ENCODE measurements at regions not wholly inside any gene's neighbourhood (a gene's known extent, or its start where the extent isn't known, plus 50 kb on each side); places are given as distances from the start of the nearest gene placed in this dataset.
"Not testable (repeated sequence)": the region's sequence is repeated elsewhere in the genome, so short reads cannot be mapped to it uniquely, and the experiment has no call there.

DNA sequence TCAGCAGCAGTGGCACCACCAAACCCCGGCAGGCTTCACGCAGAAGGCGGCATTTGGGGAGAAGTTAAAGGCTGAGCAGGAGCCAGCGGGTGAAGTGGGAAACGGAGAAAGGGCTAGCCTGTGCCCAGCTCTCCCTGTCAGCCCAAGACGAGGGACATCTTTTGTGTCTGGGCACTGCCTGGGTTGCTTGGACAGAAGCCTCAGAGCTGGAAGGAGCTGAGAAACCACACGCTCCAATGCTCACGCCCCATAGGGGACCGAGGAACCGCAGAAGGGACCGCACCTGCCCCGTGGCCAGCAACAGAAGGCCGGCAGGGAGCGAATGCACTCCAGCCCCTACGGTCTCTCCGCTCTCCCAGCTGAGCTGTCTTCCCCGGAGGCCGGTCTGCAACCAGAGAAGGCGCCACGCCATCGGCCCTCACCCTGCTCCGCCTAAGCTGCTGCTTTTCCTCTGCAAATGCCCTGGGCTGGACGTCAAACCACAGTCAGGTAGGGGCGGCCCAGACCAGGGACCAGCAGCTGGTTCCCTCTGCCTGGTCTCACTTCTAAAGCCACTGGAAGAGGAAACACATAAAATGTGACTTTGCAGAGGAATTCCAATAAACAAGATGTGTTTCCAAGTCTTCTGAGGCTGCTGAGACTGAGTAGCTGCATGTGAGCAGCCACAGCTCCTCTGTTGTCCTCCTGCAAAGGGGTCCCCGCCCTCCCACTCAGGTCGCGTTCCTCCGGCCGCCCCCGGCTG is 182.4 kb upstream of the ZNF469 start:
- in situ Hi-C loops (cut with HindIII; ENCODE audit: low sequenced_read_pairs): not testable (repeated sequence)

- in situ Hi-C loops (cut with HindIII; ENCODE audit: low sequenced_read_pairs): no loop called here
Measured at GRCh38 chr16:88200896-88201185, 181.9 kb upstream of the ZNF469 start.

DNA sequence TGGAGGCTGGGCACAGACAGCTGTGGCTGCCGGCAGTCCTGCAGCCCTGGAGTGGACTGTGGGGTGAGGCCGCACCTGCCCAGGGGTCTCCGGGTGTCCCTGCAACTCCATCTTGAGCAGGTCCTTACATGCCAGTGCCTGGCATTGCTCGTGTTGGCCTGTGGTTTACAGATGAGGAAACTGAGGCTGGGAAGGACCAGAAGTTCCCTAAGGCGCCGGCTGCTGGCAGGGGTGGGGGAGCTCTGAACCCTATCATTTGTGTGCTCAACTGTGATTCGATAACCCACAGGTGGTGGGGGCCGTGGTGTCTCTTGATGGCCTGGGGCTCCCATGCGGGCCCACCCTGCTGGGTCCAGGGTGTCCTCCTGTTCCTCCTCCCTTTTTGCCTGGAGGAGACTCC is 181.1 kb upstream of the ZNF469 start:
- in situ Hi-C loops (cut with HindIII; ENCODE audit: low sequenced_read_pairs): not testable (repeated sequence)

DNA sequence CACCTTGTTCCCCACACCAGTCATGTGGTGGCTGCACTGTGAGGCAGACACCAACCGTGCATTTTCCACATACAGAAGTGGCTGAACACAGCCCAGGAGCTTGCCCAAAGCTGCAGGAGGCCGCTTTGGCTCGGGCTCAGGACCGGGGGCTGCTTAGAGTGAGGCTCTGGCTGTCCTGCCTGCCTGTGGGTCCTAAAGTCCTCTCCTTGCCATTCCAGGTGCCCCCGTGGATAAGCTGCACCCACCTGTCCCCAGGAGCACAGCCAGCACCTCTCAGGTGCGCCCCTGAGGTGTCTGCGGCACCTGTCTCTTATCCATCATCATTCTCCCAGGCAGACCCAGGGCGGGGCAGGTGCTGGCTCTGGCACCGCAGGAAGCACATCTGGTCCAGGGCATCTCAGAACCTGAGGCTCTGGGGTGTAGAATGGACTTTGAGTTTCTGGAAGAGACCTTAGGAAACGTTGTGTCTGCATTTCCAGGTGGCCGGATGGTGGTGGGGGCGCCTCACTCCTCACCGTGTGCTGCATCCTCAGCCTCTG is 180.5 kb upstream of the ZNF469 start:
- in situ Hi-C loops (cut with HindIII; ENCODE audit: low sequenced_read_pairs): no loop called here

DNA sequence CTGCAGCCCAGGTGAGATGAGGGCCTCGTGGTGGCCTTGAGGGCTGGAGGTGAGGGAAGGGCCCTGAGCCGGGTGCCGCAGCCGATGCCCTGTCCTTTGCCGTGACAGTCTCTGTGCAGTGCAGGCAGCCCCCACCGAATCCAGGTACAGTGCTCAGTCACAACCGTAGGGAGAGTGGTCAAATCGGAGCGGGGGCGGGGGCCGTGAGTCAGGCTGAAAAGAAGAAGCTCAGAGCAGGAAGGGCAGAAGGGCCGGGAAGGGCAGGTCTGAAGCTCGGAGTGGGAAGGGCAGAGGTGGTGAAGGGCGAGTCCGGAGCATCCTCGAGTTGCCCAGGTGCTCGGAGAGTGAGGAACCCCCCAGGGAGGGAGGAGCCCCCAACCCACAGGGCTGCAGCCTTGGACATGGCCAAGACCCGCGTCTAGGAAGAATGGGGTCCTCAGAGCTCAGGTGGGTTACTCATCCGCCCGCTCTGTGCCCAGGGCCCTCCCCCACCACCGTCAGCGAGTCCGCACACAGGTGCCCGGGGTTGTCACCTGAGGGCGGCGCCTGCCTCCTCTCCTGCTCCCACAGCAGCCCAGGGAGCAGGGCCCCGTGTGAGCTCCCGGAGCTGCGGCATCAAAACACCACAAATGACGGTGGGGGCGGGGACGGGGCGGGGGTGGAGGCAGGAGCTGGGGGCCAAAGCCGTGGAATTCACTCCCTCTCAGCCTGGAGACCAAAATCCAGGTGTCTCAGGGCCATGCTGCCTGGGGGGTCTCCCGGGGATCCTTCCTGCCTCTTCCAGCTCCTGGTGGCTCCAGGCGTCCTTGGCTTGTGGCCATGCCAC is 179.7 kb upstream of the ZNF469 start:
- in situ Hi-C loops (cut with HindIII; ENCODE audit: low sequenced_read_pairs): not testable (repeated sequence)

DNA sequence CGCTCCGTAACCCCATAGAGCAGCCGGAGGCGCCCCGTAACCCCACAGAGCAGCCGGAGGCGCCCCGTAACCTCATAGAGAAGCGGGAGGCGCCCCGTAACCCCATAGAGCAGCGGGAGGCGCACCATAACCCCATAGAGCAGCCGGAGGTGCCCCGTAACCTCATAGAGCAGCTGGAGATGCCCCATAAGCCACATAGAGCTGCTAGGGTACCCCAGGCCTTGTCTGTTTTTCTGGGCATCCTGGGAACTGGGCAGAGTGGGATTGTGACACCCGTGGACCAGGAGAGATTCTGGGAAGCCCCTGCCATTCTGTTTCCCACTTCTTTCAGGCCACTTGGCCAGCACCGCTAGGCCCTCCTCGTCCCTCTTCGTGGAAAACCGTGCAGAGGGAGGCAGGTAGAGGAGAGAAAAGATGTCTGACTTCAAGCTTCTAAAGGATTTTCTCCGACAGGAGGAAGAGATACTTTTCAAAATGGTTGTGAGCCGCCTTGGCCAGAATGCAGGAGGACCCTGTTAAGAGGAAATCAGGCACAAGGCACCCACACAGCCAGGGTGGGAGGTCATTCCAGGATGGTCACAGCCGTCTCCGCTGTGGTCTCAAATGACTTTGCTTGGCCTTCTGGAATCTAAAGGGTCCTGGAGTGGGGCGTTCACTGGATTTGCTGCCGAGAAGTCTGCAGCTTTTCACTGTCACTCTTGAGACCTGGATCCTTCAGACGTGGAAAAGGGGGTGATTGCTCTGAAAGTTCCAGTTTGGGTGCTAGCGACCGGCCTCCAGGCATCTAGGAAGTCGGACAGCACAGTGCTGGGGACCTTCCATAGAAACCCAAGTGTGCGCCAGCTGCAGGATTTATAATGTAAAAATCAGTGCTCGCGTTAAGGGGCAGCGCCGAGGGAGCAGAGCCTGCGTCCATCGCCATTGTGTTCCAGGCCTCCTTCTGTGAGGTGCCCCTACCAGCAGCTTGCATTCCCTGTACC is 178.3 kb upstream of the ZNF469 start:
- in situ Hi-C loops (cut with HindIII; ENCODE audit: low sequenced_read_pairs): not testable (repeated sequence)

DNA sequence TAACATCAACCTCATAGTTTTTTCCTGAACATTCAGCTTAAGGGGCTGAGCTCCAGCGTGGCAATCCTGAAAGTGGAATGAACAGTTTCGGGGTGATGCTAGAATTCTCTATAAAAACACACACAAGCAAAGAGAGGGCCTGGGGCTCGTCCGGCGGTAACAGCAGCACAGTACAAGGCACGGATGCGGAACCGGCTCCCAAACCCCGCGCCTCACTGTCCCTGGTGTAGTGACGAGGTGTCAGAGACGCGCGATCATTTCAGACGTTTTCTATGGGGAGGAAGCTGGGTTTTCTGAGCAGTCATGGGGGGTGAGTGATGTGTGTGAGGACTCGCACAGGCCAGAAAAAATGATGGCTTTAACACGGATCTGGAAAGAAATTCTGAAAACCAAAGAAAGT is 177.3 kb upstream of the ZNF469 start:
- in situ Hi-C loops (cut with HindIII; ENCODE audit: low sequenced_read_pairs): not testable (repeated sequence)

DNA sequence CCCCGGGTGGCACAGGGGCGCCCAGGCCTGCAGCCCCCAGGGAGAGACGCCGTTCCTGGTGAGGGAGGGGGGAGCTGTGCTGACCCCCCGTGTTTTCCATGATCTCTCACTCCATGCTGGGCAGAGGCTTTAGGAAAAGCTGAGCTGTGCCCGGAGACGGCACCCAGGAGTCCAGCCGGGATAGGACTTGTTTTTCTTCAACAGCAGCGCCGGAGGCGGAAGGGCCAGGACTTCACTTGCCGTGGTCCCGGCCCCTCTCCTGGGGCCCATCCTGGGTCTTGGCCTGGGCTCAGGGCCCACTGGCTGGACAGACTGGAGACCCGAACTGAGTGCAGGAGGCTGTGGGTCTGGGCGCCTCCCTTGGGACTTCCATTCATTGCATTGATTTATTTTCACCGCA is 176.8 kb upstream of the ZNF469 start:
- in situ Hi-C loops (cut with HindIII; ENCODE audit: low sequenced_read_pairs): not testable (repeated sequence)

DNA sequence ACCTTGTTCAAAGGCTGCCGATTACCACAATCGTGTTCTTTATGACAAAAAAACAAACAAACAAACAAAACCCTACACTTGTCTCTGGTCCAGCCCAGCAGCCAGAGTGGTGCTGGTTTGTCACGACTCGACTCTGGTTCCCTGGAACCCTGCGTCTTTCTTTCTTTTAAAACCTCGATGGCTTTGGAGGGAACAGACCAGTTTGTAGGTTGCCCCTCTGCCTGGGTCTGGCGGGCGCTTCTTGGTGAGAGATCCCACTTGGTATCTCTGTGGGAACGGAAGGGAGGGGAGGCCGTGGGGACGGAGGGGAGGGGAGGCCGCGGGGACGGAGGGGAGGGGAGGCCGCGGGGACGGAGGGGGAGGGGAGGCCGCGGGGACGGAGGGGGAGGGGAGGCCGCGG is 176.2 kb upstream of the ZNF469 start:
- in situ Hi-C loops (cut with HindIII; ENCODE audit: low sequenced_read_pairs): not testable (repeated sequence)

- in situ Hi-C loops (cut with HindIII; ENCODE audit: low sequenced_read_pairs): no loop called here
Measured at GRCh38 chr16:88208112-88208511, 174.6 kb upstream of the ZNF469 start.

DNA sequence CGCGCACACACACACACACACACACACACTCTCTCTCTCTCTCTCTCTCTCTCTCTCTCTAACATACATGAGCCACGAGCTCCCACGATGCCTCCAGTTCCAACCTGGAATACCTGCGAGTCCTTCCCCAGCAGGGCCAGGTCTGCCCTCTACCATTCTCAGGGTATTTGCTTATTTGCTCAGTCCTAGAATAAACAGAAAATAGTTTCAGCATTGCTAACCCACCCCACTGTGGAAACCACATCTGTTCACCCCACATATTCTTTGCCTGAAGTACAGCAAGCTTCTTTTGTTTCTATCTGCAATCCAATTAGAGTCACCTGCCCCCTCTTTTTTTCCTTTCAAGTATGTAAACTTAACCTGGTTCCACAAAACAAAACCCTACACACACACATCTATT is 174.0 kb upstream of the ZNF469 start:
- in situ Hi-C loops (cut with HindIII; ENCODE audit: low sequenced_read_pairs): not testable (repeated sequence)

DNA sequence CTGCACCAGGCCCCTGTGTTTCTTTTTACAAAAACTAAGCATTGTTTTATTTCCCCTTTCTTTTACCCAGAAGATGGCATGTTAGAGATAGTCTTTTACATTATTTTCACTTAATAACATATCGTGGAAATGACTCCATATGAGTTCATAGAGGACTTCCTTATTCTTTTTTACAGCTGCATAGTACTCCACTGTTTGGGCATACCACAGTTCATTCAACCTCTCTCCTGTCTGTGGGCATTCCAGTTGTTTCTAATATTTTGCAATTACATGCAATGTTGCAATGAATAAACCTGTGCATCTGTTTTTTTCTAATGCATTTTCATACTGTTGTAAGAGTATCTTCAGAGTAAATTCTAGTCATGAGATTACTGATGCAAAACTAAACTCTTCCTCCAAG is 173.2 kb upstream of the ZNF469 start:
- in situ Hi-C loops (cut with HindIII; ENCODE audit: low sequenced_read_pairs): not testable (repeated sequence)

DNA sequence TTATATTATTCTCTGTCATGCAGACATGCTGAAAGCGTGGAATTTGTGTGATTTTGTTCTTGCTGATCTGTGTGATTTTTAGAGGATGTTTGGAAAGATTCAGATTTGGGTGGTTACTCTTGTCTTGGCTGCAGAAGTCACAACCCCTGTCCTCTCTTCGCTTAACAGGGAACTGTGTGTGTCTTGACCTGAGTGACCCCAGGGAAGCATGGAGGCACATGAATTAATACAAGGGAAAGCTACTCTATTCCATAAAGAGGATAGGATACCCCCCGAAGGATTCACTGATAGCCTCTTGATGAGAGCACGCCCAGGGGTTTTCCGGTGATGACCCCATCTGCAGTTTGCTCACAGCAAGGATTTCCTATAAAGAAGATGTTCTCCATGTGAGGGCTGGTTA is 168.8 kb upstream of the ZNF469 start:
- in situ Hi-C loops (cut with HindIII; ENCODE audit: low sequenced_read_pairs): not testable (repeated sequence)

- in situ Hi-C loops (cut with HindIII; ENCODE audit: low sequenced_read_pairs): not testable (repeated sequence)
Measured at GRCh38 chr16:88221001-88221761, 161.6 kb upstream of the ZNF469 start.

DNA sequence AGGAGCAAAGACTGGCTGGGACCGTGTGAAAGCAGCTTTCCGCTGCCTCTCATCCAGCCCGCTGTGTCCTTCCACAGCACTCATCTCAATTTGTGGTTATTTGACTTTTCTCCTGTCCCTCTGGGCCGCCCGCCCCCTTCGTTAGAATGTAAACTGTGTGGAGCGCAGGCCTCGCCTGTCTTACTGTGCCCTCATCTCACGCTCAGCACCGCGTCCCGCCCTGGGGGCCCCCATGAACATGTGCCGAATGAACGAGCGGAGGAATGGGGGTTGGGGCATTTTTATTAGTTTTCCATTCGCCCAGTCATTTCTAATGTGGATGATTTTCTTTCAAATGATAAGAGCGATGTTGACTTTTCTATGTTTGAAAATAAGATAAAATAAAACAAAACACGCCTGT is 159.1 kb upstream of the ZNF469 start:
- in situ Hi-C loops (cut with HindIII; ENCODE audit: low sequenced_read_pairs): not testable (repeated sequence)

DNA sequence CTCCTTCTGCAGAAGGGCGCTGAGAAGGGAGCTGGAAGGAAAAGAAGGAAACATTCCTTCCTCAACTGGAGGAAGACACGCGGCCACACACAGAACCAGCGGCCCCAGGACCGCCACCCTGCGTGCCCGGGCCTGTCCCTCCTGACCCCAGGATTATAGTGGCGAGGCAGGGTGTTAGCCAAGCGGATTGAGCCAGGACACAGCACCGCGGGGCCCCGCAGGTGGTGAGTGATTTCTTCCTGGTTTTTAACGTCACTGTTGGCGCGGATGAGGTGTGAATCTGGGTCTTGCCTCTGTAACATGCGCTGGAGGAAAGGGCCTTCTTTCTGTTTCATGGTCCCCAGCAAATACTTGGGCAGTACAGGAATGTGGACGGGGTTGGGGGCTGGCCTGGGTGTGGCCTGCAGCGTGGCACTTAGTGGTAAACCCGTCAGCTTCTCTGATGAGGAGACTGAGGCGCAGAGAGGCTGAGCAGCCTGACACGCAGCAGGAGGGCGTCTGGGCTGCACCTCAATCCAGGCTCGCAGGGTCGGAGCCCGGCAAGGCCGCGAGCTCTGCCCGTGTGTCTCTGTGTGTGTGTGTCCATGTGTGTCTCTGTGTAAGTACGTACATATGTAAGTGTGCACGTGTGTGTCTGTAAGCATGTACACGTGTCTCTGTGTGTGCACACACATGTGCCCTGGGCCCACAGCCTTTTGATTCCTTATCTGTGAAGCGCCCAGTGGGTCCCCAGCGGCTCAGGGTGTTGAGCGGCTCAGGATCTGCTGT is 158.4 kb upstream of the ZNF469 start:
- in situ Hi-C loops (cut with HindIII; ENCODE audit: low sequenced_read_pairs): not testable (repeated sequence)

DNA sequence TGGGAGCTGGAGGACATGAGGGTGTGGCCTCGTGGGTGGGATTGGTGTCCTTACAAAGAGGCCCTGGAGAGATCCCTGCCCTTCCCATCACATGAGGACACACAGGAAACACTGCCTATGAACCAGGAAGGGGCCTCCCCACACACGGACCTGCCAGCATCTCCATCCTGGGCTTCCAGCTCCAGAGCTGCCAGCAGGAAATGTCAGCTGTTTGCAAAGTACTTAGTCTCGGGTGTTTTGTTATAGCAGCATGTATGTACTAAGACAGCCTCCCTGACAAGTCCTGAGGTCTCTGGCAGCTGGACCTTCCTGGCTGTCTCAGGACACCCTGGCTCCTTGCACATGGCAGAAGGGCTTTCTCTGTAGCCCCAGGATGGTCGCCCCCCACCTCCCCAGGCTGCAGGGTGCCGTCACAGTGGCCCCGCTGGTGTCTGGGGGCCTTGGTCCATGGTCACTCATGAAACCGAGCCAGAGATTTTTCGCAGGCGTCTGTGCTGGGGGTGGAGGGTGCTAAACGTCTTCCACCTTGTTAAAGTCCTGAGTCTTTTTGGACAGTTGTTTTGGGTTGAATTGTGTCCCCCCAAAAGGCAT is 157.0 kb upstream of the ZNF469 start:
- in situ Hi-C loops (cut with HindIII; ENCODE audit: low sequenced_read_pairs): not testable (repeated sequence)

GRCh38 chr16:88226302-88226701 is 156.5 kb upstream of the ZNF469 start:
- in situ Hi-C loops (cut with HindIII; ENCODE audit: low sequenced_read_pairs): not testable (repeated sequence)

Data from DLD1 (cell line).